ENCODE measurements at regions not wholly inside any gene's neighbourhood (a gene's known extent, or its start where the extent isn't known, plus 50 kb on each side); places are given as distances from the start of the nearest gene placed in this dataset.

DNA sequence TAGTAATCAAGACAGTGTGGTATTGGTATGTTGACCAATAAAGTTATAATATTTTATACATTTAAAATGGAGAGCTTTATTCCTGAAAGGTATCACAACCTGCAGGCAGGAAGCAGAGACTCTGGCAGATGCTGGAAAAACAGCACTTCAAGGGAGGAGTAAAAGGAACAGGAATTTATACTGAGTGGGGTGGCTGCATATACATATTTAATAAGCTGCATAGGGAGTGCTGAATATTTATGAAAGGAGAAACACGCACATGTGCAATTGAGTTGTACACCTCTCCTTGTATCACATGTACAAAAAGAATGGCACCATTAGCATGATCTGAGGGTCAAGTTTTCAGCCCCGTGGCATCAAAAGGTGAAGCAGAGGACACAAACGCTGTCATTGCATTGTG, 104.9 kb upstream of the PAXBP1 start:
- TF ChIP-seq, protein P1, sequence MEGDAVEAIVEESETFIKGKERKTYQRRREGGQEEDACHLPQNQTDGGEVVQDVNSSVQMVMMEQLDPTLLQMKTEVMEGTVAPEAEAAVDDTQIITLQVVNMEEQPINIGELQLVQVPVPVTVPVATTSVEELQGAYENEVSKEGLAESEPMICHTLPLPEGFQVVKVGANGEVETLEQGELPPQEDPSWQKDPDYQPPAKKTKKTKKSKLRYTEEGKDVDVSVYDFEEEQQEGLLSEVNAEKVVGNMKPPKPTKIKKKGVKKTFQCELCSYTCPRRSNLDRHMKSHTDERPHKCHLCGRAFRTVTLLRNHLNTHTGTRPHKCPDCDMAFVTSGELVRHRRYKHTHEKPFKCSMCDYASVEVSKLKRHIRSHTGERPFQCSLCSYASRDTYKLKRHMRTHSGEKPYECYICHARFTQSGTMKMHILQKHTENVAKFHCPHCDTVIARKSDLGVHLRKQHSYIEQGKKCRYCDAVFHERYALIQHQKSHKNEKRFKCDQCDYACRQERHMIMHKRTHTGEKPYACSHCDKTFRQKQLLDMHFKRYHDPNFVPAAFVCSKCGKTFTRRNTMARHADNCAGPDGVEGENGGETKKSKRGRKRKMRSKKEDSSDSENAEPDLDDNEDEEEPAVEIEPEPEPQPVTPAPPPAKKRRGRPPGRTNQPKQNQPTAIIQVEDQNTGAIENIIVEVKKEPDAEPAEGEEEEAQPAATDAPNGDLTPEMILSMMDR (conservative IDR thresholded peaks at IDR 0.05; ENCODE audit: low read depth, low read length): no peak
- no peak for TF ChIP-seq EZH2 (IDR thresholded peaks at IDR 0.05; ENCODE audit: borderline replicate concordance, low read depth, low read length, poor library complexity, severe bottlenecking)

Data from A673 (cell line).